Parathyroid adenoma (tissue), 2 donors: ENCODE measurements at regions not wholly inside any gene's neighbourhood (a gene's known extent, or its start where the extent isn't known, plus 50 kb on each side); places are given as distances from the start of the nearest gene placed in this dataset.

Experiments
- H2AFZ ChIP-seq: fragments of 300-600 bp; sonication (generic); one replicate; pipeline ENCODE4 v1.7.0; 2017; ENCODE audit warnings: antibody characterized with exemption, mild to moderate bottlenecking
- H3K27ac ChIP-seq: fragments of 300-600 bp; sonication (generic); one replicate; pipeline ENCODE4 v1.7.0; 2017
- H3K27me3 ChIP-seq: fragments of 300-600 bp; sonication (generic); one replicate; pipeline ENCODE4 v1.7.0; 2017; ENCODE audit warnings: low read length; ENCODE audit not compliant: control insufficient read depth, insufficient read depth
- H3K36me3 ChIP-seq: fragments of 300-600 bp; sonication (generic); one replicate; pipeline ENCODE4 v1.7.0; 2017; ENCODE audit warnings: low read length; ENCODE audit not compliant: control insufficient read depth, insufficient read depth
- H3K4me1 ChIP-seq: fragments of 300-600 bp; sonication (generic); one replicate; pipeline ENCODE4 v1.7.0; 2017; ENCODE audit warnings: control low read depth
- H3K4me2 ChIP-seq: fragments of 300-600 bp; sonication (generic); one replicate; pipeline ENCODE4 v1.7.0; 2017; ENCODE audit warnings: low read length
- H3K4me3 ChIP-seq: fragments of 300-600 bp; sonication (generic); one replicate; pipeline ENCODE4 v1.7.0; 2017; ENCODE audit warnings: low read depth, low read length
- H3K79me2 ChIP-seq: fragments of 300-600 bp; sonication (generic); one replicate; pipeline ENCODE4 v1.7.0; 2017; ENCODE audit warnings: control low read depth
- H3K9ac ChIP-seq: fragments of 300-600 bp; sonication (generic); one replicate; pipeline ENCODE4 v1.7.0; 2017; ENCODE audit warnings: mild to moderate bottlenecking
- H3K9me3 ChIP-seq: fragments of 300-600 bp; sonication (generic); one replicate; pipeline ENCODE4 v1.7.0; 2017; ENCODE audit warnings: low read length; ENCODE audit not compliant: control insufficient read depth
- TF ChIP-seq, protein P1 (sequence below): fragments of 300-600 bp; sonication (generic); IDR thresholded peaks from one replicate; pipeline ENCODE4 v1.7.0; 2017; ENCODE audit warnings: antibody characterized with exemption, mild to moderate bottlenecking
- donor health status: primary hyperparathyroidism.

DNA sequence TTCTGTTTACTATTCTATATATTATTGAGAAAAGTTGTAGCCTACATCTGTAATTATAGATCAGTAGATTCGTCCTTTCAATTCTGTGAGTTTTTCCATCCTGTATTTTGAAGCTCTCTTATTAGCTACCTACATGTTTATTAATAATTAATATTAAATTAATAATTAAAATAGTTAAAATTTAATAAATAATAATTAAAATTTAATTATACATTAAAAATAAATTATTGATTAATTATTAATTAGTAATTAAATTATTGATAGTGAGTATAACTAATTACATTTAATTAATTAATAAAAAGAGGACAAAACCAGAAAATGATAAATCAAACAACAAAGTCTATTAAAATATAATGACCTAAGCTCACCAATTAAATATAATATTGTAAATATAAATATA is 606.6 kb upstream of the ROBO1 start:
- H3K79me2 ChIP-seq, result no peaks in the 10 kb centered on the region
- TF ChIP-seq, protein P1, sequence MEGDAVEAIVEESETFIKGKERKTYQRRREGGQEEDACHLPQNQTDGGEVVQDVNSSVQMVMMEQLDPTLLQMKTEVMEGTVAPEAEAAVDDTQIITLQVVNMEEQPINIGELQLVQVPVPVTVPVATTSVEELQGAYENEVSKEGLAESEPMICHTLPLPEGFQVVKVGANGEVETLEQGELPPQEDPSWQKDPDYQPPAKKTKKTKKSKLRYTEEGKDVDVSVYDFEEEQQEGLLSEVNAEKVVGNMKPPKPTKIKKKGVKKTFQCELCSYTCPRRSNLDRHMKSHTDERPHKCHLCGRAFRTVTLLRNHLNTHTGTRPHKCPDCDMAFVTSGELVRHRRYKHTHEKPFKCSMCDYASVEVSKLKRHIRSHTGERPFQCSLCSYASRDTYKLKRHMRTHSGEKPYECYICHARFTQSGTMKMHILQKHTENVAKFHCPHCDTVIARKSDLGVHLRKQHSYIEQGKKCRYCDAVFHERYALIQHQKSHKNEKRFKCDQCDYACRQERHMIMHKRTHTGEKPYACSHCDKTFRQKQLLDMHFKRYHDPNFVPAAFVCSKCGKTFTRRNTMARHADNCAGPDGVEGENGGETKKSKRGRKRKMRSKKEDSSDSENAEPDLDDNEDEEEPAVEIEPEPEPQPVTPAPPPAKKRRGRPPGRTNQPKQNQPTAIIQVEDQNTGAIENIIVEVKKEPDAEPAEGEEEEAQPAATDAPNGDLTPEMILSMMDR, result no peak
- no peak overlapping the region for H3K27ac ChIP-seq
- H3K36me3 ChIP-seq, result no peaks in the 10 kb centered on the region
- no peaks in the 10 kb centered on the region for H3K4me1 ChIP-seq
- H3K4me3 ChIP-seq, result no peak overlapping the region
- H3K9ac ChIP-seq, result no peak overlapping the region
- no peaks in the 10 kb centered on the region for H3K9me3 ChIP-seq
- H3K27me3 ChIP-seq, result no peaks in the 10 kb centered on the region
- H3K4me2 ChIP-seq, result no peak overlapping the region
- H2AFZ ChIP-seq, result no peak overlapping the region

DNA sequence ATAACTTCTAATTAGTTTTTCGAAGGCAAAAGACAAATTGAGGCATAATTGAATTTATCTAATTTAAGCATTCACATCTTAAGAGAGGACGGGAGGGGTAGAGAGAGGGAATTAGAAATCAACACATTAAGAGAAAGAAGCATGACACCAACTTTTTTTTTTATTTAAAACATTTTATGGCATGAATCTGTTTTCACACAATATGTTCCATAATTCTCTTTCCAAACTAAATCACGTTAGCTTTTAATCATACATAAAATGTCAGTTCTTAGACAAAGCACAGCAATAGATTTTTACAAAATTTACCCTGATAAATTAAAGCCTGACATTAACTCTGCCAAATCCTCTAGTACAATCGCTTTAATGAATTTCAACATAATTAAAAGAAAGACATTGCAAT is 600.8 kb upstream of the ROBO1 start:
- Histone ChIP-seq H2AFZ (no peak overlapping the region), H3K4me1 (no peaks in the 10 kb centered on the region), H3K27me3 (no peaks in the 10 kb centered on the region), H3K9ac (no peak overlapping the region), H3K36me3 (no peaks in the 10 kb centered on the region), H3K9me3 (no peaks in the 10 kb centered on the region), H3K4me2 (no peak overlapping the region), H3K4me3 (no peak overlapping the region), H3K79me2 (no peaks in the 10 kb centered on the region), H3K27ac (no peak overlapping the region)
- TF ChIP-seq, protein P1, result no peak

DNA sequence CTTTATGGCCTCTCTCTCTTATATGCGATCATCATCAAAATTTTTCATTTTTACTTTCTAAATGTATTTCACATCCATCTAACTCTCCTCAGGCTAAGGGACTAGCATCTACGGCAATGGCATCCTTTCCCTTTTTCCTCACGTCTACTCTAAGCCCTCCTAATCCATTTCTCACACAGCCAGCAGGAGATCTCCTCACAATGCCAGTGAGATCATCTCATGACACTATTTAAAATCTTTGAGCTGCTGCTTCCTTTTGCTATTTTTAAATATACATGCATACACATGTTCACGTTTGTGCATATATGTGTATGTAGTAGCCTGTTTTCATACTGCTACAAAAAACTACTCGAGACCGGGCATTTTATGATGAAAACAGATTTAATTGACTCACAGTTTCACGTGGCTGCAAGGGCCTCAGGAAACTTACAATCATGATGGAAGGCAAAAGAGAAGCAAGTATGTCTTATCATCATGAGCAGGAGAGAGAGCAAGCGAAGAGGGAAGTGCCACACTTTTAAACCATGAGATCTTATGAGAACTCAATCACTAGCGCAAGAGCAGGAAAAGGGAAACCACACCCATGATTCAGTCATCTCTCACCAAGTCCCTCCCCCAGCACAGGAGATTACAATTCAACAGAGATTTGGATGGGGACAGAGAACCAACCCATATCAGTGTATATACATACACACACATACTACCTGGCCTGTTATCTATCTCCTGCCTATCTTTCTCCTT is 599.2 kb upstream of the ROBO1 start:
- H3K9ac ChIP-seq, result no peak overlapping the region
- no peak overlapping the region for H3K4me3 ChIP-seq
- no peaks in the 10 kb centered on the region for H3K27me3 ChIP-seq
- no peak overlapping the region for H3K27ac ChIP-seq
- H3K79me2 ChIP-seq, result no peaks in the 10 kb centered on the region
- H2AFZ ChIP-seq, result no peak overlapping the region
- TF ChIP-seq, protein P1, result no peak
- no peaks in the 10 kb centered on the region for H3K4me1 ChIP-seq
- H3K4me2 ChIP-seq, result no peak overlapping the region
- no peaks in the 10 kb centered on the region for H3K36me3 ChIP-seq
- H3K9me3 ChIP-seq, result no peaks in the 10 kb centered on the region

DNA sequence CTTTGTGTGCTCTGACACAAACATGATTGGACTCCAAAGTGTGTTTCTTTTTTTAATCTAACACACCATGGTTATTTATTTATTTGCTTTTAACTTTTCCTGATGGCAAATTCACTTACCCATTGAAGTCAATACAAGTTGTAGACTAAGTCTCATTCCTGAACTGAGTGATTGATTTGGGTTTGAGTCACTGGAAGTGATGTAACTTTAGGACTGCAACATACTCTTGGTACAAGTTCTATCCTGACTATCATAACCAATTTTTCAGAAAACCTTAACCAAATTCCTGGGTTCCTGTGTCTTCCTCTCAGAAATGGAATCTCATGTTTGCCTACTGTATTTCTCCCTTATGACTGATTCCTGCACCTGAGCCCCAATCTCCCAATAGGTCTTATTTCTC is 590.0 kb upstream of the ROBO1 start:
- H3K9me3 ChIP-seq, result no peaks in the 10 kb centered on the region
- H2AFZ ChIP-seq, result no peak overlapping the region
- no peak overlapping the region for H3K4me3 ChIP-seq
- no peaks in the 10 kb centered on the region for H3K36me3 ChIP-seq
- TF ChIP-seq, protein P1, result no peak
- H3K4me1 ChIP-seq, result no peaks in the 10 kb centered on the region
- H3K4me2 ChIP-seq, result no peak overlapping the region
- no peak overlapping the region for H3K27ac ChIP-seq
- H3K79me2 ChIP-seq, result no peaks in the 10 kb centered on the region
- no peaks in the 10 kb centered on the region for H3K27me3 ChIP-seq
- H3K9ac ChIP-seq, result no peak overlapping the region

DNA sequence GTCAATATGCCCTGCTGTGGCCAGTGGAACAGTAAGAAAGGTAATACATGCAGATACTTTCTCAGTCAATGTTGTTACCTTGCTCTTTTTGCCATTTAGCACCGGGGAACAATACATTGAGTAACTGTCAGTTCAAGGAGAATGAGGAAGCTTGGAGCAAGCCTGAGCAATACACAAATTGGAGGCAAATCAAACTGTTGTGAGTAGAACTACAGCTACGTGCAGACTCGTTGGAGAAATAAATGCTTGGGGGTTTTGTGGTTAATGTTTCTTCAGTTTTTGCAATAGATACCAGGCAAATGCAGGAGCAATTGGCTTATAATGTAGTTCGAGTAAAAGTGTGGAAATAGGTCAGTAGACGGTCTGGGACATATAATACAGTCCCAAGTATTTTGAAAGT is 587.3 kb upstream of the ROBO1 start:
- no peak overlapping the region for H3K4me2 ChIP-seq
- no peak overlapping the region for H3K27ac ChIP-seq
- H3K4me3 ChIP-seq, result no peak overlapping the region
- no peaks in the 10 kb centered on the region for H3K79me2 ChIP-seq
- no peaks in the 10 kb centered on the region for H3K36me3 ChIP-seq
- no peaks in the 10 kb centered on the region for H3K9me3 ChIP-seq
- TF ChIP-seq, protein P1, result no peak
- no peak overlapping the region for H2AFZ ChIP-seq
- H3K27me3 ChIP-seq, result no peaks in the 10 kb centered on the region
- no peaks in the 10 kb centered on the region for H3K4me1 ChIP-seq
- H3K9ac ChIP-seq, result no peak overlapping the region
